Inferior parietal cortex (tissue), 1 donor: ENCODE measurements at regions not wholly inside any gene's neighbourhood (a gene's known extent, or its start where the extent isn't known, plus 50 kb on each side); places are given as distances from the start of the nearest gene placed in this dataset.
"Not testable (repeated sequence)": the region's sequence is repeated elsewhere in the genome, so short reads cannot be mapped to it uniquely, and the experiment has no call there.

Experiments
- DNase-seq: peaks from one replicate; pipeline ENCODE4 v3.0.0-alpha.2; 2016; ENCODE audit errors: extremely low spot score

DNA sequence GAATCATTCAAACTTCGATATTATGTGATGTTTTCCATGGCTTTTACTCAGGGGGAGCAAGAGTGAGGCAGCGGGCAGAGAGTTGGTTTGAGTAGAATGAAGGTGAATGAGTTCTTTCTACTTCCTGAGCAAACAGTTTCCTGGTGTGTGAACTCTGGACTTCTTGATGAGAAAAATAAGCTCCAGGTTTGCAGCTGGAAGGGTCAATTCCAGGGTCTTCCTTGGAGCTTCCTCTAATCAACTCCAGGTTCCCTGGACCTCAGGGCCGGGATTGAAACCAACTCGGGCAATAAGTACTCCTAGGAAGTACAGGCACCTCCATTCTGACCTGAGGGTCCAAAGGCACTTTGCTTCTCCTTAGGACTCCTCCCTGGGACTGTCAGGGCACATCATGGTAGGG, 243.6 kb upstream of the ONECUT1 start:
- DNase-seq = no peak

DNA sequence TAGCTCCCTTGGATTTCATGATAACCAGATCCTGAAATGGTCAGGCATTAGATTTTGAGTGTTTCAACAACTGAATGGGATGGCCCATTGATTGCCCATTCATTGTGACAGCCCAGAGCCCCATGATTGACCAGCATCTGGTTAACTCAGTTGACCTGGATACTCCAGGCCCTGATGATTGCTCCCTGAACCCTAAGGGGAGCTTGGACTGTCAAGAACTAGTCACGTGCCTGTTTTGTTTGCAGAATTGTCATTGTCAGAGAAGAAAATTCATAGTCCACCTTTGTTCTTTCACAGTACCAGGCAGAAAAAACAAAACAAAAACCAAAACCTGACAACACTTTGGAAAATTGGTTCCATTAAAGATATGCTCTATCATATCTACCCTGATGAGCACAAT, 241.3 kb upstream of the ONECUT1 start:
- no peak for DNase-seq

DNA sequence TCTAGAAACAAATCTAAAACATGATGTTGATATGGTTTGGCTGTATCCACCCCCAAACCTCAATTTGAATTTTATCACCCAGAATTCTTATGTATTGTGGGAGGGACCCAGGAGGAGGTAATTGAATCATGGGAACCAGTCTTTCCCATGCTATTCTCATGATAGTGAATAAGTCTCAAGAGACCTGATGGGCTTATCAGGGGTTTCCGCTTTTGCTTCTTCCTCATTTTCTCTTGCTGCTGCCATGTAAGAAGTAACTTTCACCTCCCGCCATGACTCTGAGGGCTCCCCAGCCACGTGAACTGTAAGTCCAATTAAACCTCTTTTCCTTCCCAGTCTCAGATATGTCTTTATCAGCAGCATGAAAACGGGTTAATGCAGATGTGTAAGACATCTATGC, 232.7 kb upstream of the ONECUT1 start:
- no peak for DNase-seq

DNA sequence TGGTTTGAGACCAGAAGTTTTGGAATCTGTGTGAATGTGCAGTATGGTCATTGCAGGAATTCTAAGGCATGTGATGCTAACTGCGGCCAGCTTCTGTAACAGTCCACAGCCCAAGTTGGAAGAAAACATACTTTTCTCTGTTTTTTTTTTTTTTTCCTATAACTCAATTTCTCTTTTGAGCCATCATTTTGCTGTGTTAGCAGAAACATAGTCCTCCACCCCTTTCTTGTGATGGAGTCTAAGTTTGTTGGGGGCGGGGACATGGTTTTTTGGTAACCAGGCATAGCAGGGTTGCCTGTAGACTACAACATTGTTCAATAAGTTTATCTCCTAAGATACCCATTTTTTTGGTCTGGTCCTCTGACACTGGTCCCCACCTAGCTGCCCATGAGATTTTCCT, 223.2 kb upstream of the ONECUT1 start:
- DNase-seq = no peak

DNA sequence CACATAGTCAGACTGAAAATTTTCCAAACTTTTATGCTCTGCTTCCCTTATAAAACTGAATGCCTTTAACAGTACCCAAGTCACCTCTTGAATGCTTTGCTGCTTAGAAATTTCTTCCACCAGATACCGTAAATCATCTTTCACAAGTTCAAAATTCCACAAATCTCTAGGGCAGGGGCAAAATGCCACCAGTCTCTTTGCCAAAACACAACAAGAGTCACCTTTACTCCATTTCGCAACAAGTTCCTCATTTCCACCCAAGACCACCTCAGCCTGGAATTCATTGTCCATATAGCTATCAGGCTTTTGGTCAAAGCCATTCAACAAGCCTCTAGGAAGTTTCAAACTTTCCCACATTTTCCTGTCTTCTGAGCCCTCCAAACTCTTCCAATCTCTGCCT, 221.6 kb upstream of the ONECUT1 start:
- not testable (repeated sequence) for DNase-seq

DNA sequence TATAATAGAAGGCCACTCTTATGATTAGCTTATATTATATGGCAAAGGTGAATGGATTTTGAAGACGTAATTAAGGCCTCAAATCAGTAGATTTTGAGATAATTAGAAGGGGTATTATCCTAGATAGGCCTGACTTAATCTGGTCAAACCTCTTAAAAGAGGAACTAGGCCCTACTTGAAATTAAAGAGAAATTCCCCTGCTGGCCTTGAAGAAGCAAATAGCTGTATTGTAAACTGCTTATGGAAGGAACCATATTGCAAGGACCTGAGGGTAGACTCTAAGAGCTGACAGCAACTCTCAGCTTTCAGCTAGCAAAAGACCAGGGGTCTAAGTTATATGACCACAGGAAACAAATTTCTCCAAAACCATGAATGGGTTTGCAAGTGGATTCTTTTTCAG, 219.0 kb upstream of the ONECUT1 start:
- no peak for DNase-seq

DNA sequence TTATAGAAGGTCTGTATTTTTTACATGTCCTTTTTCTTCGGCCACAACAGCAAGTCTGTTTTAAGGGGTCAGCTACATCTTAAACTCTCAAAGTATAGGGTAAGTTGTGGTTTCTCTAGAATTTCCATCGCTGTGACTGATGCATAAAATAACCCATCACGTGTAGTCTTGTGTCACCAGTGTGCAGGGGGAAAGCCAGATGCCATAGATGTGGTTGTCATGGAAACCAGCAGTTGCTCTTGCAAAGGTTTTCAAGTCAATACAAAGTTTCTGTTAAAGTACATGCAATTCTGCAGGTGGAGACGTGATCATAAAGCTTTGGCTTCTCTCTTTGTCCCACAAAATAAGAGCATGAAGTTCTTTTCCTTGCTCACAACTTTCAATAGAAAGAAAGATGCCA, 210.3 kb upstream of the ONECUT1 start:
- DNase-seq = no peak

DNA sequence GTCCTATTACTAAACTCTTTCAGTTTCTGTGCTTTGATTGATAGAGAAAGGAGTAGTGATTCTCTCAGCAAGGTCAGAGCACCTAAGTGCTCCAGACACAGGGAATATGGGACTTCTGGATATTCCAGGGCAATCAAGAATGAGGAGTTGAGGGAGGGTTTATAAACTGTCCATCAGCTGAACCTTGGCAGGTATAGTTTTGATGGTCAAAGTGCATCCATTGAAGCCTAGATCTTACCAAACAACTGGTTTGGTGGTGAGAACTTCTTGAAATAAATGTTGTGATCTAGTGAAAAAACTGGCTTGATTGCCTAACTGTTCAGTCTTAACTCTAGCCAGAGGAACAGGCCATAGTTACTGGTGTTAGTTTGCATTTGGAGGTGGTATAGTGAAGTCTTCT, 207.0 kb upstream of the ONECUT1 start:
- DNase-seq = no peak

DNA sequence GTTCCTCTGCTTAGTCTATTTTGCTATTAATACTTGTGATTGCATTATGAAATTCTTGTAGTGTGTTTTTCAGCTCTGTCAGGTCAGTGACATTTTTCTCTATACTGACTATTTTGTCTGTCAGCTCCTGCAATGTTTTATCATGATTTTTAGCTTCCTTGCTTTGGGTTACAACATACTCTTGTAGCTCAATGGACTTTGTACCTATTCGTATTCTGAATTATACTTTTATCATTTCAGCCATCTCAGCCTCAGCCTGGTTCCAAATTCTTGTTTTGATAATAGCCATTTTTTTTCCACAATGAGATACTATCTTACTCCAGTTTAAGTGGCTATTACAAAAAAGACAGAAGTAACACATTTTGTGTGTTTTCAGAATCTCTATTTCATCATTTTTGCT, 204.2 kb upstream of the ONECUT1 start:
- DNase-seq = no peak

DNA sequence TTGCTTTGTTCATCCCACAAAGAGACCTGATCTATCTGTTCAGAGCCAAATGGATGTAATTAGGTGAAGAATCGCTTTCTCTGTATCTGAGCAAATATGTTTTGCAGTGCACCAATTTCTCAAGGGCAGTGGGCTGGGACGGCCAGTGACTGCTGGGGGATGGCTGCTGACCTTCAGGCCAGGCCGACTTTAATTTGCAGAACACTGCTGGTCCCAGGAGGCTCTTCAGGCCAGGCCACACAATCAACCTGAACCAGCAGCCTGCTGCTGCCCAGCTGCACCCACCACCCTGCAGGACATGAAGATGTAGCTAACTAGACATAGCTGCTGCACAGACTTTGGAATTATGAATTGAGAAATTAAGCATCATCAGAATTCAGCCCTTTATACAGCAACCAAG, 194.4 kb upstream of the ONECUT1 start:
- DNase-seq = no peak

DNA sequence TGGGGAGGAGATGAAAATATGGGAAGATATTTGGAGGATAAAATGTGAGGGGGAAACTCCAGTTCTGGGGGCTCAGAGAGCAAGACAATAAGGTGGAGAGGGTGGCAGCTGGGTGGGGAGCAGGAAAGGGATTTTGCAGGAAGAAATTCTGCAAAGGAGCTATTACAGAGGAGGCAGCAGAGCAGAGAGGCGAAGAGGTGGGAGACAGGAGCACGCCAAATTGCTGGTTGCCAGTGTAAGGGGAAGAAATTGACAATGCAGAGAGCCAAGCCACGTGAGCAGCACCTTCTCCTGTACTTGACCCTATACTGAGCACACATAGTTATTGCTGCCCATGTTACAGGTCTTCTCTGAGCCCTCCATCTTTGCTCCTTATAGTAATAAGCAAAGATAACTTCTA, 190.3 kb upstream of the ONECUT1 start:
- no peak for DNase-seq

DNA sequence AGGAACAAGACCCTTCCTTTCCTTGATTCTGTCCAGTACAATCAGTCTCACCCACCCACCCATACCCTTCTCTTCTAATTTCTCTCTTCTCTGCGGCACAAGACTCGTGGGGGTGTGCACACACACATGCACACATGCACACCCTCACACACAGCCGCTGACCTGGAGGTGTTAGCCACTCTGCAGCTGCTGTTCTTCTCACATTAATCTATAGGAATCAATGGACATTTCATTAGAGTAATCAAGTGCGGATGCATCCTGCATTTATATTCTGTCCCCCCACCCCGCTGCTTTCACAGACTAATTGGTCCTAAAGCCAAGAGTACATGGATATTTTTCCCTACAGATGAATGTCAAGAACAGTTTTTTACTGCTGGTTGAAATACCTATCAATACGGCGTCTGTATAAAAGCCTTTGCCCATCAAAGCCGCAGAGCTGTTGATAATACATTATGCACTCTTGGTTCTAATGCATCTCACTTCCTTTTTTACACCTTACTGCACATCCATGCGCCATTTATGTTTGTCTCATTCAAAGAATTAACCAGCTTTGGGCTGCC, 186.5 kb upstream of the ONECUT1 start:
- DNase-seq = no peak

DNA sequence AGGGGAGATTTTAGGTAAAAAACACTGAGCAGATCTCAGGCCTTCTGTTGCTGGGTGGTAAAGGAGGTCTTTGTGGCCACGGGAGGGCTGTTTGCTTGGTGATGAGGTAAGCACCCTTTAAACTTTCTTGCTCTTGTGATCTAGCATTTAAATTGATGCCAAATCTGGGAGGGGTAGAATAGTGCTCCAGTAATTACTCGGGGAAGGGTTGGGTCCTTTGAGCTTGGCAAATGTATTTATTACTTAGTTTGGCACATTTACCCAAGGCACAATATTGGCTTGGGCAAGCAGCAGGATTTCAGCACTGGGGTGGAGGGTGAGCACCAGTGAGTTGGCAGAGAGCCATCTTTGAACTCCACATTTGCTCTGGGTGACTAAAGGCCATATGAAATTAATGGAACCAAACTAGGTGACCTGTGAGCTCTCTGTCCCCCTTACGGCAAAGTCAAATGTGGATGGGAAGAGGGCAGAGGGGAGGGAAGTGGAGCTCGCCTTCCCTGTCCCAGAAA, 185.9 kb upstream of the ONECUT1 start:
- no peak for DNase-seq

DNA sequence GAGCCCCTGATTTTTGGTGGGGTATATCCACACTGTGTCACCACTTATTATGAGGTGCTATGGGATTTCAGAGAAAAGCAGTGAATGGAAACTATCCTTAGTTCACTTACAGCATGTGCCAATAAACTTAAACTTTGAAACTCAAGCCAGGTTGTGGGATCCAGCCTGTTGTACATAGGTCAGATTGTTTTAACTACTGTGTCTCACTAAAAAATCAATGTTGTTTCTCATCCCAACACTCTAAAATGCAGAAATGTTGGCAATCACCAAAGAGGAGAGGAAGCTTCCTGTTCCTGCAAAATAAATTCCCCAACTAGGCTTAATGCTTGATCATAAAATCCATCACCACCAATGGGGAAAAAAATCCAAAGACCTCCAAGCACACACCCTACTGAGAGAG, 173.7 kb upstream of the ONECUT1 start:
- DNase-seq = no peak

DNA sequence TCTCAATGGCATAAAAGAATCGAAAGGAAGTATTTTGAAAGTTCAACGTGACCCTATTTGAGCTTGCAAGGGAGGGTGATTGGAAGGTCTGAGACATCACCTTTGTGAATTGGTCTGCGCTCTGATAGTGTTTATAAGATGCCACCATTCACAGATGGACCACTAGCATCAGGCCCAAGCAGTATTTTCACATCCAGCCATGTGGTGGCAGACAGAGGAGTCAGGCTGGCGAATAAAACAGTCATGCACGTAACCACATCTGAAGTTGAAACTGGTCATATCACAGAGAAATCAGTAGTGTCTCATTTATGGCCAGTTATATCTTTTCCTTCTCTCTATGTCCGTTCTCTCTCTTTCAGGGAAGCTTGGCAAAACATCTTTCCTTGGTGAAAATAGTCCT, 170.1 kb upstream of the ONECUT1 start:
- DNase-seq = no peak

DNA sequence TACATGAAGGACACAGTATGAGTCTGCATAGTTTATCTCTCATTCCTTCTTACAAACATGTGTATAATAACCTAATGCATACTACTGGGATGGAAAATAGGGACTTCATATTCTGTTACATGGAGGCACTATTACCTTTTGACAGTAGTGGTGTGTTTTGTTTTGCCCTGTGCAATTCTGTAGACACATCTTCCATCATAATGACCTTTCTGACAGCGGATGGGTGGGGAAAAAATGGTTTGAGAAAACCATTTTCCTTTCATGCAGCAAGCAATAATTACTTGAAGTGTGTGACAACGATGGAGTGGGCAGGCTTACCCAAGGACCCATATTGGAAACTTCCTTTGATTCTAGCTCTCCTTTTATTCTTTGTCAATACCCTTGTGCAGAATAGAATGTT, 153.6 kb upstream of the ONECUT1 start:
- DNase-seq = no peak

DNA sequence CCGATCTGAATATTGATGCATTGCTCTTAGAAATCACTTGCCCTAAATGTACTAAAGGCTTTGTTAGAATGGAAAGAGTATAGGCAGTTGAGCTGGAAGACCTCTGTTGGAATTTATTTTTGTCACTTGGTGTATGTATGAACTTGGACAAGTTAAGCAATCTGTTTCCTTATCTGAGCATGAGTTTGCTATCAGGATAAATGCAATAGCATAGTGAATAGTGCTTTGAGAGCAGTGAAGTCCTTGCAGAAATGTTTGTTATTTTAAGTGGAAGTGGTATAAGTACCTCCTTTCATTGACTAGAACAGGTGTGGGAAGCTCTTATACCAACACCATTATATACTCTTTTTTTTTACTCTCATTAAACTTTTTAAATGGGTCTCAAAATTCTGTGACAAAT, 146.4 kb upstream of the ONECUT1 start:
- DNase-seq = no peak

DNA sequence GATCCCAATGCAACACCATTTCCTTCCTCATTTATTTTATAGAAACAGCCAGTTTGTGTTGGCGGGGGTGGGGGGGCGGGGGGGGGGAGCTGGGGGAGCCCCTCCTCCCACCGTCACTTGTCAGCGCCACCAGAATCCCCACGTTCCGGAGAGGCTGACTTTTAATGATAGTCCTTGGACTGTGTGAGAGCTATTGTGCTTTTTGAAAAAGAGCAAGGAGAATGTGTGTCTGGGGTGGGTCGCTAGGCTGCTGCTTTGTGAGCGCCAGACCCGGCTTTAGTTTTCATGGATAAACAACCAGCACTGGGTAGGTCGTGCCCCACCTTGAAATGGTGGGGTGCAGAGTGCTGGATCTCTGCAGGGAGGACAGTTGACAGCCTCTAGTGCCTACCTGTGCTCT, 135.0 kb upstream of the ONECUT1 start:
- no peak for DNase-seq

DNA sequence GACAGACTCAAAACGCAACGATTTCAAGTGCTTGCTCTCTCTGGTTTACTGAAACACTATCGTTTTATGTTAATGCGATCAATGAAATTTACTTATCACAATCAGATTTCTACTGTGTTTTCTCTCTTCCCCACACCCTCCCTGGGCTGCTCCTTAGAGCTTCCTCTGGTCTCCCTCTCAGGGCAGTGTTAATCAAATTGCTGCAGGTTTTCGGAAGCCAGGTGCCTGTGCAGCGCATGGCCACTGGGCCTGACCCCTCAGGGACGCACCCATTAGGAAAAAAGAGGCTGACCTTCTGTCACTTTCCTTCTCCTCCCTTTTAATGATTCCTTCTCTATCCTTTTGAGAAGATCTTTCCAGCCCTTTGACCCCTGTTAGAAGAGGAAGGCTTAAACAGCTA, 134.5 kb upstream of the ONECUT1 start:
- DNase-seq = no peak

DNA sequence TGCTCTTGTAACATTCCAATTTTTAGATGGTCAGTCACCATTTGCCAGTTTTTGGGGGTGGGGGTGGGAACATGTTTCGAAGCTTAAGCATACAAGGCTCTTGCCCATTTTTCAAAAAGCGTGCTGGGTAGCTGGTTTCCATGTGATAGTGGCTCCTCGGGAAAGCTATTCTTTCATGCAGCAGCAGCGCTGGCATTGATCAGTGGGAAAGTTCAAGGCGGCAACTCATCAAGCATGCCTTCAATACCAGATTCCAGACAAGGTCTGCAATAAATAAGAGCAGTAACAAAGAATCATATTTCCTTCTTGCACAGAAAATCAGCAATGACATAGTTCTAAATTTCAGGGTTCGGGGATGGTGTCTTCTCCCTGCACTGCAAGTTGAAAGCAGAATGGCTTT, 133.5 kb upstream of the ONECUT1 start:
- DNase-seq = no peak

DNA sequence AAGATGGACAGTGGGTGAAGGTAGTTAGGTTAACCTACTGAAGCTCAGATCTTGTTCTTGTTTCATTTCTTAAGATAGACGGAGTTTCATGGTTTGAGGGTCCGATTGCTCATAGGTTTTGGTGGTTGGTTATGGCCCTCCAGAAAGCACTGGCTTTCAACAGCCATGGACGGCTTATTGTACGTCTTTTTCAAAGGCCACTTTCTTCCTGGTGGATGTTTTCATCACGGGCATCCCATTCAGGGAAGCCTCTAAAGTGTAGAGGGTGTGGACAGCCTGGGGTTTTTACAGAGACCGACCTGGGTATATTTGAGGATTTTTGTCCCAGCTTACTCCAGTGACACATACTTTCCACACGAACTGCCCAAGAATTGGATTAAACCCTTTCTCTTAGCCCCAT, 132.7 kb upstream of the ONECUT1 start:
- DNase-seq = no peak

DNA sequence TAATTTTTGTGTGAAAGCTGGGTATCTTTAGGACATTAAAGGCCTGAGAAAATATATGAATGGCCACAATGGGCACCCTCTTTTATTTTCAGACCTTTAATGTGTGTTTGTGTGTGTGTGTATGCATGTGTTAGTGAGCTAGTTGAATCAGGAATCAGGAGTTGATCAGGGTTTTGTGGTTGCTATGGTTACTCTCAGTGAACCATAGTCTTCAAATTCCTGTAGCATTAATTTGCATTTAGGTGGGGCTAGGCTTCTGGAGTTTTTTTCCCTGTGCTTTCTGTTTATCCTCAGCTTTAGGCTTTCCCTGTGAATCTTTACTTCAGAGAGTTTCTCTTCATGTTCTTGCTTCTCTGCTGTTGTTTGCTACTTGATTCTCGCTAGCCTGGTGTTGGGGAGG, 122.0 kb upstream of the ONECUT1 start:
- no peak for DNase-seq

DNA sequence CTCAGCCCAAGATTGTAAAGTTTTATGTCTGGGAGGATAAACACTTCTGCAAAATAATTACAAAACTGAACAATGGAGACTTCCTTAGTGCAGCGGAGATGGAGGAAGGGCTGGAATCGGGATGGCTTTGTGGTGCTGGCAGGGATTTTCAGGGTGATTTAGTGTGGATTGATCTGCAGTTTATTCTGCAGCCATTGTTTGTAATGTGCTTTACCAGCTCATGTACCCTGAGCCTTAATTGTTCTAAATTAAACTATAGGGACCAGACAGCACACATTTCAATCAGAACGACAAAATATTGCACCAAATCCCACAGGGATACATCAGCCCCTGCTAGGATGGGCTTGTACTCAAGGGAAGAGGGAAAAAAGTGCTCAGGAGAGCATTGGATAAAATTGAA, 103.2 kb upstream of the ONECUT1 start:
- DNase-seq = no peak

DNA sequence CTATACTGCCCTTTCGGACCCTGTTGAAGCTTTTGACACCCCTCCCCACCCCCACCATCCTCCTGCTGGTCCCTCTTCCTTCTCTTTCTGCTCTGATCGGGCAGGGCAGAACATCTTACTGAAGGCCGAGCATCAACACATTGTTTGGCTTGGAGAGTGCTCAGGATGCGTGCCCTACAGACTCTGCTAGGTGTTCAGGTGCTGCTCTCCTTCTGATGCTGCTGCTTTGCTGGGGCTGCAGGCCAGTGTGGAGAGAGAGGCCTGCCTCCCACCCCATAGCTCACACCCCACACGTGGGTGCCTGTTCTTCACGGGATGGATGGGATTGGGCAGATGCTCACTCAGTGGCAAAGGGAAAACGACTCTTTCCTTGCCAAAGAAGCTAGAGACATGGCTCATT, 89.8 kb upstream of the ONECUT1 start:
- DNase-seq = no peak

DNA sequence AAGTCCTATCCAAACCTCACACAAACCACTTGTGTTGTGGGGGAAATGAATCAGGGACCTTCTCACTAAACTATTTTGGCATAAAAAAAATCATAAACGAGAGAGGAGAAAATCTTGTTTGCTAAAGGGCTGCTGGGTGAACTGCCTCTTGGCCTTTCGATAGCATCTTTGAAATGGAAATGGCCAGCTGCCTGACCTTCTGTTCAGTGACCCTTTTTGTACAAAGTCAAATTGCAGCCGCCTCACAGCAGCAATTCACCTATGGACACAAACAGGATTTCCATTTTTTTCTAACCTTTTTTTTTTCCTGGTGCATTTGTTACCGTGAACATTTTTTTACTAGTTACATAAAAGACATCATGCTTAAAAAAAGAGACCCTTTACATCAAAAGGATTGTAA, 89.0 kb upstream of the ONECUT1 start:
- no peak for DNase-seq
